SW480 (cell line): ENCODE measurements at regions not wholly inside any gene's neighbourhood (a gene's known extent, or its start where the extent isn't known, plus 50 kb on each side); places are given as distances from the start of the nearest gene placed in this dataset.

ENCODE experiments used
- DNase-seq: peaks from one replicate; pipeline ENCODE4 v3.0.0-alpha.2; 2016; ENCODE audit warnings: low spot score

GRCh38 chr9:2985343-2985742 lies 141.4 kb upstream of the PUM3 start:
- DNase-seq, result no peak

GRCh38 chr9:2984491-2984890 lies 140.6 kb upstream of the PUM3 start:
- no peak for DNase-seq

- DNase-seq, result no peak
Measured at GRCh38 chr9:2979957-2980610, 136.2 kb upstream of the PUM3 start.

GRCh38 chr9:2972475-2972874 lies 128.6 kb upstream of the PUM3 start:
- DNase-seq, result no peak

- DNase-seq, result no peak
Measured at GRCh38 chr9:2970864-2971263, 127.0 kb upstream of the PUM3 start.

- no peak for DNase-seq
Measured at GRCh38 chr9:2967766-2968165, 123.9 kb upstream of the PUM3 start.

- DNase-seq, result no peak
Measured at GRCh38 chr9:2966565-2967300, 122.8 kb upstream of the PUM3 start.

GRCh38 chr9:2964470-2964869 lies 120.6 kb upstream of the PUM3 start:
- no peak for DNase-seq

- DNase-seq, result no peak
Measured at GRCh38 chr9:2963307-2963706, 119.4 kb upstream of the PUM3 start.

- no peak for DNase-seq
Measured at GRCh38 chr9:2962471-2963172, 118.7 kb upstream of the PUM3 start.

GRCh38 chr9:2958219-2958618 lies 114.3 kb upstream of the PUM3 start:
- no peak for DNase-seq

- no peak for DNase-seq
Measured at GRCh38 chr9:2957656-2958200, 113.8 kb upstream of the PUM3 start.

GRCh38 chr9:2955575-2955974 lies 111.7 kb upstream of the PUM3 start:
- DNase-seq, result no peak

GRCh38 chr9:2939368-2939767 lies 95.5 kb upstream of the PUM3 start:
- no peak for DNase-seq

GRCh38 chr9:2936221-2936620 lies 92.3 kb upstream of the PUM3 start:
- DNase-seq, result no peak

- DNase-seq, result no peak
Measured at GRCh38 chr9:2934883-2935282, 91.0 kb upstream of the PUM3 start.

- no peak for DNase-seq
Measured at GRCh38 chr9:2934241-2934650, 90.4 kb upstream of the PUM3 start.

- no peak for DNase-seq
Measured at GRCh38 chr9:2933165-2934095, 89.5 kb upstream of the PUM3 start.

- DNase-seq, result no peak
Measured at GRCh38 chr9:2928411-2928810, 84.5 kb upstream of the PUM3 start.

GRCh38 chr9:2925016-2925415 lies 81.1 kb upstream of the PUM3 start:
- DNase-seq, result no peak

- DNase-seq, result no peak
Measured at GRCh38 chr9:2924380-2924768, 80.5 kb upstream of the PUM3 start.
